ENCODE measurements at regions not wholly inside any gene's neighbourhood (a gene's known extent, or its start where the extent isn't known, plus 50 kb on each side); places are given as distances from the start of the nearest gene placed in this dataset.

- Histone ChIP-seq H3K4me1 (no peaks in the 10 kb centered on the region), H3K9me3 (no peaks in the 10 kb centered on the region), H3K36me3 (no peaks in the 10 kb centered on the region), H3K27ac (no peak overlapping the region), H3K27me3 (no peaks in the 10 kb centered on the region), H3K4me3 (no peak overlapping the region)
- DNase-seq = no peak
- no peak for TF ChIP-seq POLR2A (IDR thresholded peaks at IDR 0.05)
- TF ChIP-seq, protein P1, sequence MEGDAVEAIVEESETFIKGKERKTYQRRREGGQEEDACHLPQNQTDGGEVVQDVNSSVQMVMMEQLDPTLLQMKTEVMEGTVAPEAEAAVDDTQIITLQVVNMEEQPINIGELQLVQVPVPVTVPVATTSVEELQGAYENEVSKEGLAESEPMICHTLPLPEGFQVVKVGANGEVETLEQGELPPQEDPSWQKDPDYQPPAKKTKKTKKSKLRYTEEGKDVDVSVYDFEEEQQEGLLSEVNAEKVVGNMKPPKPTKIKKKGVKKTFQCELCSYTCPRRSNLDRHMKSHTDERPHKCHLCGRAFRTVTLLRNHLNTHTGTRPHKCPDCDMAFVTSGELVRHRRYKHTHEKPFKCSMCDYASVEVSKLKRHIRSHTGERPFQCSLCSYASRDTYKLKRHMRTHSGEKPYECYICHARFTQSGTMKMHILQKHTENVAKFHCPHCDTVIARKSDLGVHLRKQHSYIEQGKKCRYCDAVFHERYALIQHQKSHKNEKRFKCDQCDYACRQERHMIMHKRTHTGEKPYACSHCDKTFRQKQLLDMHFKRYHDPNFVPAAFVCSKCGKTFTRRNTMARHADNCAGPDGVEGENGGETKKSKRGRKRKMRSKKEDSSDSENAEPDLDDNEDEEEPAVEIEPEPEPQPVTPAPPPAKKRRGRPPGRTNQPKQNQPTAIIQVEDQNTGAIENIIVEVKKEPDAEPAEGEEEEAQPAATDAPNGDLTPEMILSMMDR (IDR thresholded peaks at IDR 0.05) = no peak
- intact Hi-C loops (cut with DNase I; ENCODE audit: low total_unique reads) = no loop called here
Observed at GRCh38 chr6:135658916-135659315, 161.4 kb upstream of the AHI1 start.

- Histone ChIP-seq H3K36me3 (no peaks in the 10 kb centered on the region), H3K9me3 (no peaks in the 10 kb centered on the region), H3K4me3 (no peak overlapping the region), H3K27ac (no peak overlapping the region), H3K27me3 (no peaks in the 10 kb centered on the region), H3K4me1 (no peaks in the 10 kb centered on the region)
- TF ChIP-seq, protein P1 (IDR thresholded peaks at IDR 0.05) = no peak
- TF ChIP-seq POLR2A (IDR thresholded peaks at IDR 0.05) = no peak
- intact Hi-C loops (cut with DNase I; ENCODE audit: low total_unique reads) = no loop called here
- DNase-seq = no peak
Observed at GRCh38 chr6:135664527-135664926, 167.0 kb upstream of the AHI1 start.

- no peak overlapping the region for H3K27ac ChIP-seq
- TF ChIP-seq POLR2A (IDR thresholded peaks at IDR 0.05) = no peak
- TF ChIP-seq, protein P1 (IDR thresholded peaks at IDR 0.05) = no peak
- intact Hi-C loops (cut with DNase I; ENCODE audit: low total_unique reads) = no loop called here
Observed at GRCh38 chr6:135665935-135666334, 168.4 kb upstream of the AHI1 start.

DNA sequence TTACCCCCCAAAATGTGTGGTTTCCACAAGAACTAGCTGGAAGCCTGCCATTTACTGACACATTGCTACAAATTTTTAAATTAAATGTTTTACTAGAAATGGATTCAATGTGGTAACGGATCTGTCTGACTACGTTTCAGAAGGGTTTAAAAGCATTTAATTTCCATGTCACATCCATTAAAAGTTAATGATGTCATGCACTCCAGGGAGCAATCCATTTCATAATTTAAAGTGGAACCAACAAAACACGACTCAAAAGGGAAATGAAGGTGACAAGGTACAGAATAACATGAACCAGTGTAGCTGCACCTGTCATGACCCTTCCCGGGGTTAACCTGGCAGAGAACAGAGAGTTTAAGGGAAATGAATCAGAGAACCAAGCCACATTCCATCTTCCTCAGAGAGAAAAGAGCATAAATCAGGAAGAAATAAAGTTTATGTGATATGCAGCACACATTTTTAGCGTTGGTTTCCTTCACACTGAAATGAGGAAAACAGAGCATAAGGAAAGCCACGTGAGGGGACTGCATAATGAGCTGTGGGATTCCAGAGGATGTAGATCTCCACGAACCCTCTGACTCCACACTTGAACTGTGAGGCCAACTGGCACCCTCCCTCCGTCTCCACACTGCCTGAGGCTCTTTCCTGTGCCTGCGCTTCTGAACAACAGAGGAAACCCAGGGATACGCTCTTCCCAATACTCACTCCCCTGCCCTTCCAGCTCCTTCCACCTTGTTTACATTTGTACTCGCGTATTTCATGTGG, 170.3 kb upstream of the AHI1 start:
- Histone ChIP-seq H3K4me1 (no peaks in the 10 kb centered on the region), H3K27ac (peak overlapping the region in 1 of 2 donors; percentile 19), H3K9me3 (no peaks in the 10 kb centered on the region), H3K36me3 (no peaks in the 10 kb centered on the region), H3K4me3 (peak overlapping the region in 1 of 2 donors; percentile 24), H3K27me3 (no peaks in the 10 kb centered on the region)
- peak in 1 of 2 donors; percentile 48 for DNase-seq
- TF ChIP-seq POLR2A (IDR thresholded peaks at IDR 0.05) = no peak
- TF ChIP-seq, protein P1 (IDR thresholded peaks at IDR 0.05) = no peak
- intact Hi-C loops (cut with DNase I; ENCODE audit: low total_unique reads) = no loop called here

More at GRCh38 chr6:135665935-135666334, 168.4 kb upstream of the AHI1 start:
- Histone ChIP-seq H3K27me3 (no peaks in the 10 kb centered on the region), H3K36me3 (no peaks in the 10 kb centered on the region), H3K4me1 (no peaks in the 10 kb centered on the region), H3K4me3 (no peak overlapping the region), H3K9me3 (no peaks in the 10 kb centered on the region)
- no peak for DNase-seq

DNA sequence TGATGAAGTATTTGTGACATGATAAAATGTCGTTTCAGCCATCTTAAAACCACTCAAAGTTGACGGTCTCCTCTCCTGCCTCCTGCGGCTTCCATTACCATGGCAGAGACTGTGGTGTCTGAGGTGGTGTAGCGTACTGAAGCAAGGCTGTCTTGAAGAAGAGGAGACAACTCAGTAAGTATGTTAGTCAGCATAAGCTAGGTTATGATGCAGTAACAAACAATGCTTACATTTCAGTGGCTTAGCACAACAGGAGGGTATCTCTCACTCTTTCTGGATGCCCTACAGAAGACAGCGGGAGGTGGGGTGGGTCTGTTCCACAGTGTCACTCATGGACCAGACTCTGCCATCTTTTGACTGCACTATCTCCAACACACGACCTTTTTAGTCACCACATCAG, 174.7 kb upstream of the AHI1 start:
- Histone ChIP-seq H3K36me3 (no peaks in the 10 kb centered on the region), H3K27me3 (no peaks in the 10 kb centered on the region), H3K4me1 (no peaks in the 10 kb centered on the region), H3K9me3 (no peaks in the 10 kb centered on the region), H3K4me3 (no peak overlapping the region), H3K27ac (no peak overlapping the region)
- DNase-seq = no peak
- intact Hi-C loops (cut with DNase I; ENCODE audit: low total_unique reads) = no loop called here
- TF ChIP-seq, protein P1 (IDR thresholded peaks at IDR 0.05) = no peak
- TF ChIP-seq POLR2A (IDR thresholded peaks at IDR 0.05) = no peak
